ENCODE measurements at regions not wholly inside any gene's neighbourhood (a gene's known extent, or its start where the extent isn't known, plus 50 kb on each side); places are given as distances from the start of the nearest gene placed in this dataset.

GRCh38 chr7:20954711-20955619, 168.3 kb upstream of the SP8 start:
- ATAC-seq (no peak), DNase-seq (ENCODE audit: low read depth, low spot score) (no peak)
- TF ChIP-seq SP1 (IDR thresholded peaks at IDR 0.05; ENCODE audit: low read depth) (no peak), FOSL1 (IDR thresholded peaks at IDR 0.05; ENCODE audit: low read depth) (no peak), MAX (IDR thresholded peaks at IDR 0.05) (no peak), ZBTB33 (IDR thresholded peaks at IDR 0.05; ENCODE audit: extremely low read depth, insufficient replicate concordance, low read length) (no peak), TCF7L2 (IDR thresholded peaks at IDR 0.05; ENCODE audit: borderline replicate concordance, extremely low read depth, insufficient read depth, insufficient read length) (no peak), CEBPB (IDR thresholded peaks at IDR 0.05; ENCODE audit: low read depth) (no peak), EZH2phosphoT487 (IDR thresholded peaks at IDR 0.05; ENCODE audit: borderline replicate concordance) (no peak), ELF1 (IDR thresholded peaks at IDR 0.05; ENCODE audit: borderline replicate concordance, low read depth) (no peak), POLR2A (IDR thresholded peaks at IDR 0.05; ENCODE audit: borderline replicate concordance, extremely low read depth, insufficient read depth, insufficient read length) (no peak), ZNF274 (IDR thresholded peaks at IDR 0.05; ENCODE audit: low read depth, low read length) (no peak), SRF (IDR thresholded peaks at IDR 0.05; ENCODE audit: low read depth) (no peak), CBX3 (IDR thresholded peaks at IDR 0.05; ENCODE audit: low read depth) (no peak), POLR2AphosphoS5 (IDR thresholded peaks at IDR 0.05; ENCODE audit: low read depth, low read length) (no peak), ZFX (IDR thresholded peaks at IDR 0.05) (no peak), JUND (IDR thresholded peaks at IDR 0.05) (no peak), CTCF (IDR thresholded peaks at IDR 0.05 in 2 of 3, conservative IDR thresholded peaks at IDR 0.05 in 1 of 3; ENCODE audit: borderline replicate concordance in 1 of 3, insufficient read depth in 1 of 3, low read depth in 2 of 3, low read length in 2 of 3) (no peak), EZH2 (IDR thresholded peaks at IDR 0.05) (no peak), RAD21 (IDR thresholded peaks at IDR 0.05; ENCODE audit: low read depth) (no peak), REST (IDR thresholded peaks at IDR 0.05; ENCODE audit: low read depth) (no peak), EGR1 (IDR thresholded peaks at IDR 0.05; ENCODE audit: low read depth) (no peak)
- no peaks in the 10 kb centered on the region for H3K9me2 ChIP-seq (ENCODE audit: insufficient read depth)
- RAD21 ChIA-PET (ENCODE audit: low non-redundant PET in 1 of 2, low total read pairs in 2 of 2, uncharacterized antibody in 2 of 2, unreplicated experiment in 2 of 2), result no interaction called here
- no peak overlapping the region for H3K4me3 ChIP-seq (replicated peaks in 1 of 2; ENCODE audit: low read depth in 1 of 2, low read length in 2 of 2)
- no peaks in the 10 kb centered on the region for H3K27me3 ChIP-seq (ENCODE audit: insufficient read depth, low read length)
- H3K27ac ChIP-seq (ENCODE audit: low read depth, low read length), result no peak overlapping the region
- H3K36me3 ChIP-seq (ENCODE audit: control insufficient read depth in 1 of 2, insufficient read depth in 2 of 2, low read length in 2 of 2), result no peaks in the 10 kb centered on the region
- POLR2A ChIA-PET, result no interaction called here
- intact Hi-C loops (cut with micrococcal nuclease), result no loop called here
- no peaks in the 10 kb centered on the region for H3K79me2 ChIP-seq (ENCODE audit: insufficient read depth, low read length)
- no peak overlapping the region for H3K4me2 ChIP-seq (ENCODE audit: low read length)
- no peaks in the 10 kb centered on the region for H4K20me1 ChIP-seq (ENCODE audit: insufficient read depth)
- H3K9me3 ChIP-seq (ENCODE audit: control insufficient read depth in 1 of 2, insufficient read depth in 1 of 2, low read depth in 1 of 2, low read length in 2 of 2), result no peaks in the 10 kb centered on the region
- no peak overlapping the region for H2AFZ ChIP-seq (ENCODE audit: low read depth, low read length, poor library complexity, severe bottlenecking)
- H3K4me1 ChIP-seq (ENCODE audit: control insufficient read depth in 1 of 2, insufficient read depth in 2 of 2, low read length in 2 of 2), result no peaks in the 10 kb centered on the region
- no peak overlapping the region for H3K9ac ChIP-seq (ENCODE audit: low read length)
- no TSS peak for BruUV-seq (replicated peaks)
- CTCF ChIA-PET, result no interaction called here

Measured in HCT116 (cell line).